ENCODE measurements at regions not wholly inside any gene's neighbourhood (a gene's known extent, or its start where the extent isn't known, plus 50 kb on each side); places are given as distances from the start of the nearest gene placed in this dataset.

DNA sequence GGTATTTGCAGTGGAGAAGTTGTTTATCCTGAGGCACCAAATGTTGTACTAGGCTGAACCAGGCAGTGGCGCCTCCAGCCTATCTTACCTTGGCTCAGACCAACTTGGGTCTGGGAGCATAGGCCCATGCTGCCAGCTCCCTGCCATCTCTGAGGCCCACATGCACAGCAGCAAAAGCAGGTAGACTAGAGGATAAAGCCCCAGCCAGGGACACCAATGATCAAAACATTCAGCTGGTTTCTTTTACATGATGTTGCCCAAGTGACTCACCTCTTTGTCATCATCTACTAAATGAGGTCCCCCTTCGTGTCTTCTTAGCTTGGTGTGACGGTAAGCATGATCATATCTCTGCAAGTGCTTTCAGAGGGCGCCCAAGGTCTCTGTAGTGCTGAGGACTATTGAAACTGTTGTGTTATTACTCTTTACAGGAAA, 112.1 kb upstream of the DRD2 start:
- TF ChIP-seq, protein P1, sequence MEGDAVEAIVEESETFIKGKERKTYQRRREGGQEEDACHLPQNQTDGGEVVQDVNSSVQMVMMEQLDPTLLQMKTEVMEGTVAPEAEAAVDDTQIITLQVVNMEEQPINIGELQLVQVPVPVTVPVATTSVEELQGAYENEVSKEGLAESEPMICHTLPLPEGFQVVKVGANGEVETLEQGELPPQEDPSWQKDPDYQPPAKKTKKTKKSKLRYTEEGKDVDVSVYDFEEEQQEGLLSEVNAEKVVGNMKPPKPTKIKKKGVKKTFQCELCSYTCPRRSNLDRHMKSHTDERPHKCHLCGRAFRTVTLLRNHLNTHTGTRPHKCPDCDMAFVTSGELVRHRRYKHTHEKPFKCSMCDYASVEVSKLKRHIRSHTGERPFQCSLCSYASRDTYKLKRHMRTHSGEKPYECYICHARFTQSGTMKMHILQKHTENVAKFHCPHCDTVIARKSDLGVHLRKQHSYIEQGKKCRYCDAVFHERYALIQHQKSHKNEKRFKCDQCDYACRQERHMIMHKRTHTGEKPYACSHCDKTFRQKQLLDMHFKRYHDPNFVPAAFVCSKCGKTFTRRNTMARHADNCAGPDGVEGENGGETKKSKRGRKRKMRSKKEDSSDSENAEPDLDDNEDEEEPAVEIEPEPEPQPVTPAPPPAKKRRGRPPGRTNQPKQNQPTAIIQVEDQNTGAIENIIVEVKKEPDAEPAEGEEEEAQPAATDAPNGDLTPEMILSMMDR (IDR thresholded peaks at IDR 0.05; ENCODE audit: extremely low read depth in 1 of 2, insufficient read depth in 1 of 2, low read depth in 1 of 2, low read length in 2 of 2): no peak
- no peak for TF ChIP-seq JUN (IDR thresholded peaks at IDR 0.05; ENCODE audit: borderline replicate concordance, insufficient read depth, insufficient read length, low read depth)
- TF ChIP-seq POLR2AphosphoS5 (IDR thresholded peaks at IDR 0.05; ENCODE audit: insufficient read depth, low read depth, low read length): no peak
- TF ChIP-seq FOS (IDR thresholded peaks at IDR 0.05; ENCODE audit: borderline replicate concordance, insufficient read depth, low read length): no peak
- TF ChIP-seq POLR2A (IDR thresholded peaks at IDR 0.05; ENCODE audit: low read depth, low read length): no peak
- no peak for TF ChIP-seq EZH2 (IDR thresholded peaks at IDR 0.05; ENCODE audit: borderline replicate concordance, low read depth, low read length, severe bottlenecking)

Measured in endothelial cell of umbilical vein (primary cell).